ENCODE measurements at regions not wholly inside any gene's neighbourhood (a gene's known extent, or its start where the extent isn't known, plus 50 kb on each side); places are given as distances from the start of the nearest gene placed in this dataset.

GRCh38 chr14:53609009-53609408, 347.6 kb downstream of the BMP4 start:
- no peak for DNase-seq (ENCODE audit: low read depth)
- peaks cover 5% of the 10 kb centered on the region for H3K27me3 ChIP-seq (ENCODE audit: control insufficient read depth, insufficient read depth, low read length)
- no peaks in the 10 kb centered on the region for H3K36me3 ChIP-seq (ENCODE audit: control insufficient read depth, insufficient read depth, low read length)
- POLR2A ChIA-PET: no interaction called here
- no peak overlapping the region for H3K4me3 ChIP-seq (ENCODE audit: low read depth, low read length)
- CTCF ChIA-PET: no interaction called here
- TF ChIP-seq, protein P1, sequence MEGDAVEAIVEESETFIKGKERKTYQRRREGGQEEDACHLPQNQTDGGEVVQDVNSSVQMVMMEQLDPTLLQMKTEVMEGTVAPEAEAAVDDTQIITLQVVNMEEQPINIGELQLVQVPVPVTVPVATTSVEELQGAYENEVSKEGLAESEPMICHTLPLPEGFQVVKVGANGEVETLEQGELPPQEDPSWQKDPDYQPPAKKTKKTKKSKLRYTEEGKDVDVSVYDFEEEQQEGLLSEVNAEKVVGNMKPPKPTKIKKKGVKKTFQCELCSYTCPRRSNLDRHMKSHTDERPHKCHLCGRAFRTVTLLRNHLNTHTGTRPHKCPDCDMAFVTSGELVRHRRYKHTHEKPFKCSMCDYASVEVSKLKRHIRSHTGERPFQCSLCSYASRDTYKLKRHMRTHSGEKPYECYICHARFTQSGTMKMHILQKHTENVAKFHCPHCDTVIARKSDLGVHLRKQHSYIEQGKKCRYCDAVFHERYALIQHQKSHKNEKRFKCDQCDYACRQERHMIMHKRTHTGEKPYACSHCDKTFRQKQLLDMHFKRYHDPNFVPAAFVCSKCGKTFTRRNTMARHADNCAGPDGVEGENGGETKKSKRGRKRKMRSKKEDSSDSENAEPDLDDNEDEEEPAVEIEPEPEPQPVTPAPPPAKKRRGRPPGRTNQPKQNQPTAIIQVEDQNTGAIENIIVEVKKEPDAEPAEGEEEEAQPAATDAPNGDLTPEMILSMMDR (IDR thresholded peaks at IDR 0.05; ENCODE audit: insufficient read depth, low read depth, low read length): no peak

GRCh38 chr14:53608369-53608768, 348.3 kb downstream of the BMP4 start:
- no peak overlapping the region for H3K4me3 ChIP-seq (ENCODE audit: low read depth, low read length)
- no peak for DNase-seq (ENCODE audit: low read depth)
- POLR2A ChIA-PET: no interaction called here
- H3K36me3 ChIP-seq (ENCODE audit: control insufficient read depth, insufficient read depth, low read length): no peaks in the 10 kb centered on the region
- H3K27me3 ChIP-seq (ENCODE audit: control insufficient read depth, insufficient read depth, low read length): peaks cover 3% of the 10 kb centered on the region
- CTCF ChIA-PET: no interaction called here
- TF ChIP-seq, protein P1 (IDR thresholded peaks at IDR 0.05; ENCODE audit: insufficient read depth, low read depth, low read length): no peak

DNA sequence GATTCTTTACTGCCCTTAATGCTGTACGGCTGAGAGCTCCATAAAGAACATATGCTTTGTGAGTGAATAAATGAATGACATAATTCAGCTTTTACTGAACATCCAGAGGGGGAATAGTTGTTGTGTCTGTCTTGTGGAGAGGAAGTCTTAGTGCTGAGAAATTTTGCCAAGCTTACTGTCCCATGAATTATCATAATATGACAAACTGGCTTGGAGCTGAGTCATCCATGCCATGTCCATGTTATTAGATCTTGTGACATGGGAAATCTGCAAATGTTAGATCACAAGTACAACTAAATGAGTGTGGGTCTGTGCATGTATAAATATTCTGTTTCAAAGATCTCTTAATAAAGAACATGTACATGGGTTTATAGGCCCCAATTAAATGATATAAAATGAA, 350.4 kb downstream of the BMP4 start:
- ChIA-PET CTCF (no interaction called here), POLR2A (no interaction called here)
- Histone ChIP-seq H3K36me3 (ENCODE audit: control insufficient read depth, insufficient read depth, low read length) (no peaks in the 10 kb centered on the region), H3K27me3 (ENCODE audit: control insufficient read depth, insufficient read depth, low read length) (peaks cover 4% of the 10 kb centered on the region), H3K4me3 (ENCODE audit: low read depth, low read length) (no peak overlapping the region)
- TF ChIP-seq, protein P1 (IDR thresholded peaks at IDR 0.05; ENCODE audit: insufficient read depth, low read depth, low read length): no peak
- no peak for DNase-seq (ENCODE audit: low read depth)

- TF ChIP-seq, protein P1 (IDR thresholded peaks at IDR 0.05; ENCODE audit: insufficient read depth, low read depth, low read length): no peak
- DNase-seq (ENCODE audit: low read depth): no peak
- CTCF ChIA-PET: no interaction called here
- no peak overlapping the region for H3K4me3 ChIP-seq (ENCODE audit: low read depth, low read length)
- POLR2A ChIA-PET: interaction anchor here (0.5 kb wide), 1 partner anchor 56 kb away, joined by 4 read pairs; no protein-coding TSS in a partner anchor
- H3K27me3 ChIP-seq (ENCODE audit: control insufficient read depth, insufficient read depth, low read length): peaks cover 4% of the 10 kb centered on the region
- H3K36me3 ChIP-seq (ENCODE audit: control insufficient read depth, insufficient read depth, low read length): no peaks in the 10 kb centered on the region
Observed at GRCh38 chr14:53605562-53605961, 351.1 kb downstream of the BMP4 start.

GRCh38 chr14:53603994-53604393, 352.6 kb downstream of the BMP4 start:
- TF ChIP-seq, protein P1 (IDR thresholded peaks at IDR 0.05; ENCODE audit: insufficient read depth, low read depth, low read length): no peak
- Histone ChIP-seq H3K36me3 (ENCODE audit: control insufficient read depth, insufficient read depth, low read length) (no peaks in the 10 kb centered on the region), H3K4me3 (ENCODE audit: low read depth, low read length) (no peak overlapping the region), H3K27me3 (ENCODE audit: control insufficient read depth, insufficient read depth, low read length) (peaks cover 6% of the 10 kb centered on the region; the same call in 1 of the 2 replicates)
- no peak for DNase-seq (ENCODE audit: low read depth)
- POLR2A ChIA-PET: no interaction called here
- CTCF ChIA-PET: no interaction called here

Measured in BJ (cell line).